ENCODE measurements at regions not wholly inside any gene's neighbourhood (a gene's known extent, or its start where the extent isn't known, plus 50 kb on each side); places are given as distances from the start of the nearest gene placed in this dataset.
"Not testable (repeated sequence)": the region's sequence is repeated elsewhere in the genome, so short reads cannot be mapped to it uniquely, and the experiment has no call there.

- DNase-seq (ENCODE audit: low spot score) = no peak
- ATAC-seq (ENCODE audit: low FRiP score) = no peak
- no peak for TF ChIP-seq CTCF (IDR thresholded peaks at IDR 0.05)
Observed at GRCh38 chr13:112174476-112175110, 107.6 kb downstream of the SOX1 start.

GRCh38 chr13:112175162-112176075 is 108.5 kb downstream of the SOX1 start:
- DNase-seq (ENCODE audit: low spot score) (no peak), ATAC-seq (ENCODE audit: low FRiP score) (no peak)
- TF ChIP-seq CTCF (IDR thresholded peaks at IDR 0.05) = no peak

DNA sequence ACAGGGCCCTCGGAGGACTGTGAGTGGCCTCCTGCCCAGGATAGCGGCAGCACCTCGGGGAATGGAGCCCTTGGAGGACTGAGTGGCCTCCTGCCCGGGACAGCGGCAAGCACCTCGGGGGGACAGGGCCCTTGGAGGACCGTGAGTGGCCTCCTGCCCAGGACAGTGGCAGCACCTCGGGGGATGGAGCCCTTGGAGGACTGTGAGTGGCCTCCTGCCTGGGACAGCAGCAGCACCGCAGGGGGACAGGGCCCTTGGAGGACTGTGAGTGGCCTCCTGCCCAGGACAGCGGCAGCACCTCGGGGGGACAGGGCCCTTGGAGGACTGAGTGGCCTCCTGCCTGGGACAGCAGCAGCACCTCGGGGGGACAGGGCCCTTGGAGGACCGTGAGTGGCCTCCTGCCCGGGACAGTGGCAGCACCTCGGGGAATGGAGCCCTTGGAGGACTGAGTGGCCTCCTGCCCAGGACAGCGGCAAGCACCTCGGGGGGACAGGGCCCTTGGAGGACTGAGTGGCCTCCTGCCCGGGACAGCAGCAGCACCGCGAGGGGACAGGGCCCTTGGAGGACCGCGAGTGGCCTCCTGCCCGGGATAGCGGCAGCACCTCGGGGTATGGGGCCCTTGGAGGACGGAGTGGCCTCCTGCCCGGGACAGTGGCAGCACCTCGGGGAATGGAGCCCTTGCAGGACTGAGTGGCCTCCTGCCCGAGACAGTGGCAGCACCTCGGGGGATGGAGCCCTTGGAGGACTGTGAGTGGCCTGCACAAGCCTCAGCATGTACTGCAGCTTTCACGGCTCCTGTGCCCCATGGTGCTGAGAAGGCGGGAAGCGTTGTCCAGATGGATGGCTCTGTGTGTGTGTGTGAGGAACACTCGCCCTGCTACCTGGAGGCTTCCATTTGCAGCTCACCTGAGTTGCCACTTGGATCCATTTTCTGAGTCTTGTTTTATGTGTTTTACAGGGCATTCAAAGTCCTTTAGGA is 109.5 kb downstream of the SOX1 start:
- DNase-seq (ENCODE audit: low spot score); ATAC-seq (ENCODE audit: low FRiP score): not testable (repeated sequence)

DNA sequence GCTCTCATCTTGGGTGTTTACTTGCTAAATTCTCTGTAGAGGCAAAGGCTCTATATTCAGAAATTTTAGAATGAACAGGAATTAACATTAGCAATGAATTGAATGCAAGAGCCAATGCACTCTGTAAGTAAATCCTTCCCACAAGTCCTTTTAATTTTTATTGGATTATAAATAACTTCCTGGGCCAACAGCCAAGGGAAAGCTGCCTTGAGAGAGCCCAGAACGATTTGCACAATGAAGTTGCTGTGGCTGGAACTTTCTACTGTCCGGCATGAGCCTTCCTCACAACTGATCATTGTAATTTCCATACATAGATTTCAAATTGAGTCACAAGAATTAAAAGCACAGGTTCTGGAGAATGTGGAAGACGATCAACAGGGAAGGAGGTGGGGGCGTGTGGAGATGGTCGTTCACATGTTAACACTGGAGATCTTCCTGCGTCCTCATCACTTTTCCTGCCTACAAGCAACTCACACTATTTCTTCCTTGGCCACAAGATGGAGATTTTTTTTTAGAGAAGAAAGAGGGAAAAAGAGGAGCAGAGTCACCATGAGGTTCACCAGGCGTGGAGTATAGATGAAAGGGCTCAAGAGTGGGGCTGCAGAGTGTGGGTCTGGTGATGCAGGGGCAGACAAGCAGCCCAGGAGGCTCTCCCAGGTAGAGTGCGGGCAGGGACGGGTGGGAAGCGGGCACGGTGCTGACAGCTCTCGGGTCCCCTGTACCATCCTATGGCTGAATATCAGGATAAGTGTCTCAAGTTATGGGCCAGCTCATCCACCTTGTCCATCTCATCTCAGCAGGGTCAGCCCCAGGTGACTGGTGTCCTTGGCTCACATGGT is 110.7 kb downstream of the SOX1 start:
- no peak for TF ChIP-seq CTCF (IDR thresholded peaks at IDR 0.05)
- DNase-seq (ENCODE audit: low spot score) = no peak
- no peak for ATAC-seq (ENCODE audit: low FRiP score)

- TF ChIP-seq CTCF (IDR thresholded peaks at IDR 0.05) = no peak
- ATAC-seq (ENCODE audit: low FRiP score) (no peak), DNase-seq (ENCODE audit: low spot score) (no peak)
Observed at GRCh38 chr13:112178769-112179168, 111.8 kb downstream of the SOX1 start.

DNA sequence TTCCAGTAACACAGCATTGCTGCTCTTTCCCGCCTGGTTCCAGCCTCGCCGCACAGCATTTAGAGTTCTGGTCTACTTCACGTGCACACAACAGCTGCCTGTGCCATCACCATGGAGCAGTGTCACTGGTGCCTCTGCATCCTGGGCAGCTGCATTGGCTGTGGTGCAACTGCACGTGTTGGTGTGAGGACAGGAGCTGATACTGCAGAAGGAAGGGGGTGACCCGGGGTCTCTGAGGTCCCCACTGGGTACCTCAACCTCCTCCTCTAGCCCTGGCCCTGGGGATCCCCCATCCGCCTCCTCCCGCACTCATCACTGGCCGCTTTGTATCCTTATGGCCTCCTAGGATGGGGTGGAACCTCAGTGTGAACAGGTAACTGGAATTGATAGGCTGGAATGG is 112.5 kb downstream of the SOX1 start:
- DNase-seq (ENCODE audit: low spot score) = no peak
- TF ChIP-seq CTCF (IDR thresholded peaks at IDR 0.05) = no peak

More for the DNA sequence above, 112.5 kb downstream of the SOX1 start:
- no peak for ATAC-seq (ENCODE audit: low FRiP score)
